ENCODE measurements at regions not wholly inside any gene's neighbourhood (a gene's known extent, or its start where the extent isn't known, plus 50 kb on each side); places are given as distances from the start of the nearest gene placed in this dataset.

DNA sequence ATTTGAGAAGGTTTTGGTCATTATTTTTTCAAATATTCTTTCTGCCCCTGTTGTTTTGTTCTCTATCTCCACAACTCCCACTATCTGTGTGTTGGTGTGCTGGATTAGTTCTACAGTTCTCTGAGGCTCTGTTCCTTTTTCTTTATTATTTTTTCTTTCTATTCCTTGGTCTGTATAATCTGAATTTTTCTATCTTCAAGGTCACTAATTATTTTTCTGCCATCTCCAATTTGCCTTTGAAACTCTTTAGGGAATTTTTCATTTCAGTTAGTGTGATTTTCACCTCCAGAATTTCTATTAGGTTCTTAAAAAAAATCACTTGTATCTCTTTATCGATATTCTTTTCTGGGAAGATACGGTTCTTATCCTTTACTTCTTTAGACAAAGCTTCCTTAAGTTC, 82.1 kb upstream of the GGTLC1 start:
- no peak overlapping the region for H3K27ac ChIP-seq (ENCODE audit: low read length)
- H3K36me3 ChIP-seq (ENCODE audit: control insufficient read depth, insufficient read depth, low read length), result no peaks in the 10 kb centered on the region
- TF ChIP-seq TCF7L2 (IDR thresholded peaks at IDR 0.05; ENCODE audit: low read depth, low read length), result no peak
- TF ChIP-seq, protein P1, sequence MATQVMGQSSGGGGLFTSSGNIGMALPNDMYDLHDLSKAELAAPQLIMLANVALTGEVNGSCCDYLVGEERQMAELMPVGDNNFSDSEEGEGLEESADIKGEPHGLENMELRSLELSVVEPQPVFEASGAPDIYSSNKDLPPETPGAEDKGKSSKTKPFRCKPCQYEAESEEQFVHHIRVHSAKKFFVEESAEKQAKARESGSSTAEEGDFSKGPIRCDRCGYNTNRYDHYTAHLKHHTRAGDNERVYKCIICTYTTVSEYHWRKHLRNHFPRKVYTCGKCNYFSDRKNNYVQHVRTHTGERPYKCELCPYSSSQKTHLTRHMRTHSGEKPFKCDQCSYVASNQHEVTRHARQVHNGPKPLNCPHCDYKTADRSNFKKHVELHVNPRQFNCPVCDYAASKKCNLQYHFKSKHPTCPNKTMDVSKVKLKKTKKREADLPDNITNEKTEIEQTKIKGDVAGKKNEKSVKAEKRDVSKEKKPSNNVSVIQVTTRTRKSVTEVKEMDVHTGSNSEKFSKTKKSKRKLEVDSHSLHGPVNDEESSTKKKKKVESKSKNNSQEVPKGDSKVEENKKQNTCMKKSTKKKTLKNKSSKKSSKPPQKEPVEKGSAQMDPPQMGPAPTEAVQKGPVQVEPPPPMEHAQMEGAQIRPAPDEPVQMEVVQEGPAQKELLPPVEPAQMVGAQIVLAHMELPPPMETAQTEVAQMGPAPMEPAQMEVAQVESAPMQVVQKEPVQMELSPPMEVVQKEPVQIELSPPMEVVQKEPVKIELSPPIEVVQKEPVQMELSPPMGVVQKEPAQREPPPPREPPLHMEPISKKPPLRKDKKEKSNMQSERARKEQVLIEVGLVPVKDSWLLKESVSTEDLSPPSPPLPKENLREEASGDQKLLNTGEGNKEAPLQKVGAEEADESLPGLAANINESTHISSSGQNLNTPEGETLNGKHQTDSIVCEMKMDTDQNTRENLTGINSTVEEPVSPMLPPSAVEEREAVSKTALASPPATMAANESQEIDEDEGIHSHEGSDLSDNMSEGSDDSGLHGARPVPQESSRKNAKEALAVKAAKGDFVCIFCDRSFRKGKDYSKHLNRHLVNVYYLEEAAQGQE (IDR thresholded peaks at IDR 0.05; ENCODE audit: insufficient read depth in 1 of 2, low read depth in 2 of 2, low read length in 1 of 2), result no peak
- TF ChIP-seq POLR2AphosphoS5 (IDR thresholded peaks at IDR 0.05; ENCODE audit: low read depth, low read length), result no peak
- TF ChIP-seq, protein P2, sequence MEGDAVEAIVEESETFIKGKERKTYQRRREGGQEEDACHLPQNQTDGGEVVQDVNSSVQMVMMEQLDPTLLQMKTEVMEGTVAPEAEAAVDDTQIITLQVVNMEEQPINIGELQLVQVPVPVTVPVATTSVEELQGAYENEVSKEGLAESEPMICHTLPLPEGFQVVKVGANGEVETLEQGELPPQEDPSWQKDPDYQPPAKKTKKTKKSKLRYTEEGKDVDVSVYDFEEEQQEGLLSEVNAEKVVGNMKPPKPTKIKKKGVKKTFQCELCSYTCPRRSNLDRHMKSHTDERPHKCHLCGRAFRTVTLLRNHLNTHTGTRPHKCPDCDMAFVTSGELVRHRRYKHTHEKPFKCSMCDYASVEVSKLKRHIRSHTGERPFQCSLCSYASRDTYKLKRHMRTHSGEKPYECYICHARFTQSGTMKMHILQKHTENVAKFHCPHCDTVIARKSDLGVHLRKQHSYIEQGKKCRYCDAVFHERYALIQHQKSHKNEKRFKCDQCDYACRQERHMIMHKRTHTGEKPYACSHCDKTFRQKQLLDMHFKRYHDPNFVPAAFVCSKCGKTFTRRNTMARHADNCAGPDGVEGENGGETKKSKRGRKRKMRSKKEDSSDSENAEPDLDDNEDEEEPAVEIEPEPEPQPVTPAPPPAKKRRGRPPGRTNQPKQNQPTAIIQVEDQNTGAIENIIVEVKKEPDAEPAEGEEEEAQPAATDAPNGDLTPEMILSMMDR (IDR thresholded peaks at IDR 0.05), result no peak
- TF ChIP-seq SIN3A (IDR thresholded peaks at IDR 0.05; ENCODE audit: borderline replicate concordance, insufficient read depth, low read depth, low read length), result no peak
- ChIA-PET CTCF (no interaction called here), POLR2A (no interaction called here)
- DNase-seq (ENCODE audit: low read depth, low spot score) (no peak), ATAC-seq (no peak)
- no peaks in the 10 kb centered on the region for H3K9me3 ChIP-seq (ENCODE audit: control insufficient read depth, insufficient read depth, low read depth, low read length)
- H3K4me3 ChIP-seq (ENCODE audit: low read depth in 2 of 2, low read length in 2 of 2), result no peak overlapping the region
- no peaks in the 10 kb centered on the region for H3K4me1 ChIP-seq (ENCODE audit: control insufficient read depth, insufficient read depth, low read length)
- no peaks in the 10 kb centered on the region for H3K27me3 ChIP-seq (ENCODE audit: control insufficient read depth, insufficient read depth, low read length)
- no TSS peak for BruUV-seq (replicated peaks)
- intact Hi-C loops (cut with micrococcal nuclease; ENCODE audit: unreplicated experiment), result no loop called here
- in situ Hi-C loops (cut with HindIII; ENCODE audit: low pct_unique_long_range_greater_than_20kb, low sequenced_read_pairs), result no loop called here

DNA sequence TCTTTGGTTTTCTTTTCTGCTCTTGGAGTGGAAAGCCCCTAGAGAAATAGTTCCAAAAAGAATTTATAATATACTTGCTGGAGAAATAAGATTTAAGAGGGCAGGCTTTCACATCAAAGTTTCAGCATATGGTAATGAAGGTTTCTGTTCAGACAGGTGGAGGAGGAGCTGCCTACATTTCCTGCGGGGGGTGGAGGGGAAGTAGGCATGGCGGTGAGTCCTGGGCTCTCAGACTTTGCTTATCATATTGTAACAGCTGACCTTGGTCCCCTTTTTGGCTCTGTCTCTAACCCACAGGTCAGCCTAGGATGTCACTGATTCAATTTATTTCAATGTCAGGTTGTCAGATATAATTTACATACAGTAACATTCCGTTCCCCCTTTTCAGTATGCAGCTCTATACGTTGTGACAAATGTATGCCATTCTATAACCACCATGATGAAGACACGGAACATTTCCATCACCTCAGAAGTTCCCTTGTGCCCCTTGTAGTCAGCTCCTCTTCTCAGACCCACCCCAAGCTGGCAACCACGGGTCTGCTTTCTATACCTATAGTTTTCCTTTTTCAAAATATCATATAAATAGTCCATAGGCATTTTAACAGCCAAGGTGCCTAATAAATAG, 77.6 kb upstream of the GGTLC1 start:
- H3K9me3 ChIP-seq (ENCODE audit: control insufficient read depth, insufficient read depth, low read depth, low read length), result no peaks in the 10 kb centered on the region
- H3K27ac ChIP-seq (ENCODE audit: low read length), result no peak overlapping the region
- BruUV-seq (replicated peaks), result no TSS peak
- in situ Hi-C loops (cut with HindIII; ENCODE audit: low pct_unique_long_range_greater_than_20kb, low sequenced_read_pairs), result no loop called here
- DNase-seq (ENCODE audit: low read depth, low spot score), result no peak
- TF ChIP-seq TCF7L2 (IDR thresholded peaks at IDR 0.05; ENCODE audit: low read depth, low read length) (no peak), SIN3A (IDR thresholded peaks at IDR 0.05; ENCODE audit: borderline replicate concordance, insufficient read depth, low read depth, low read length) (no peak), POLR2AphosphoS5 (IDR thresholded peaks at IDR 0.05; ENCODE audit: low read depth, low read length) (no peak)
- TF ChIP-seq, protein P2 (IDR thresholded peaks at IDR 0.05), result no peak
- TF ChIP-seq, protein P1 (IDR thresholded peaks at IDR 0.05; ENCODE audit: insufficient read depth in 1 of 2, low read depth in 2 of 2, low read length in 1 of 2), result no peak
- intact Hi-C loops (cut with micrococcal nuclease; ENCODE audit: unreplicated experiment), result no loop called here
- POLR2A ChIA-PET, result no interaction called here
- H3K4me1 ChIP-seq (ENCODE audit: control insufficient read depth, insufficient read depth, low read length), result no peaks in the 10 kb centered on the region
- no peak overlapping the region for H3K4me3 ChIP-seq (ENCODE audit: low read depth in 2 of 2, low read length in 2 of 2)
- ATAC-seq, result no peak
- no peaks in the 10 kb centered on the region for H3K36me3 ChIP-seq (ENCODE audit: control insufficient read depth, insufficient read depth, low read length)
- CTCF ChIA-PET, result no interaction called here
- H3K27me3 ChIP-seq (ENCODE audit: control insufficient read depth, insufficient read depth, low read length), result no peaks in the 10 kb centered on the region
